PC-3 (cell line): ENCODE measurements at regions not wholly inside any gene's neighbourhood (a gene's known extent, or its start where the extent isn't known, plus 50 kb on each side); places are given as distances from the start of the nearest gene placed in this dataset.

Source experiments
- ATAC-seq: fragments of 200-7000 bp; cut with Tn5 transposase; 2 replicates; pipeline ENCODE4 v1.9.1; 2020; ENCODE audit warnings: mild to moderate bottlenecking, moderate library complexity
- BruUV-seq: library from RNA; stranded (reverse); fragments of 400-500 nt; replicated peaks from 2 replicates; lab custom pipeline; 2021; lab: Mats Ljungman, UMichigan
- CTCF ChIA-PET: fragments of 300-600 bp; sonication (Branson Sonifier 250); formaldehyde crosslinking; loops from one replicate; lab custom pipeline; 2022; ENCODE audit warnings: antibody characterized with exemption; lab: Charles Lee
- POLR2A ChIA-PET: fragments of 300-600 bp; sonication (Branson Sonifier 250); formaldehyde crosslinking; loops from one replicate; lab custom pipeline; 2022; ENCODE audit warnings: antibody characterized with exemption; ENCODE audit not compliant: unreplicated experiment; lab: Charles Lee
- DNase-seq: peaks from one replicate; pipeline ENCODE4 v3.0.0-alpha.2; 2015
- H2AFZ ChIP-seq: fragments of 300-600 bp; sonication (generic); 2 replicates; pipeline ENCODE4 v1.6.0; 2016; ENCODE audit warnings: antibody characterized with exemption, low read length
- H3F3A ChIP-seq: fragments of 300-600 bp; sonication (generic); one replicate; pipeline ENCODE4 v1.6.0; 2017; ENCODE audit warnings: antibody characterized with exemption, low read length, control low read depth, mild to moderate bottlenecking; ENCODE audit not compliant: unreplicated experiment
- H3K27ac ChIP-seq: fragments of 300-600 bp; sonication (generic); 2 replicates; pipeline ENCODE4 v1.5.1; 2016; ENCODE audit warnings: mild to moderate bottlenecking, low read length
- H3K27me3 ChIP-seq: fragments of 300-600 bp; sonication (generic); 2 replicates; pipeline ENCODE4 v1.6.1; 2016; ENCODE audit warnings: low read length, mixed read lengths
- H3K36me3 ChIP-seq: fragments of 300-600 bp; sonication (generic); 2 replicates; pipeline ENCODE4 v1.6.1; 2016; ENCODE audit warnings: low read depth, mixed run types, low read length, mixed read lengths
- H3K4me1 ChIP-seq: fragments of 300-600 bp; sonication (generic); 2 replicates; pipeline ENCODE4 v1.5.1; 2016; ENCODE audit warnings: low read length; ENCODE audit not compliant: insufficient read depth
- H3K4me2 ChIP-seq: fragments of 300-600 bp; sonication (generic); 2 replicates; pipeline ENCODE4 v1.6.0; 2016; ENCODE audit warnings: low read length
- H3K4me3 ChIP-seq: fragments of 300-600 bp; sonication (generic); 2 replicates; pipeline ENCODE4 v1.5.1; 2016; ENCODE audit warnings: mild to moderate bottlenecking, low read length, mixed read lengths
- H3K79me2 ChIP-seq: fragments of 300-600 bp; sonication (generic); 2 replicates; pipeline ENCODE4 v1.6.1; 2017; ENCODE audit warnings: low read length, mixed read lengths
- H3K9ac ChIP-seq: fragments of 300-600 bp; sonication (generic); 2 replicates; pipeline ENCODE4 v1.6.0; 2016; ENCODE audit warnings: mild to moderate bottlenecking, low read length
- H3K9me2 ChIP-seq: fragments of 300-600 bp; sonication (generic); replicated peaks from 2 replicates; pipeline ENCODE4 v1.6.1; 2016; ENCODE audit warnings: mixed run types, low read length, mixed read lengths
- H3K9me3 ChIP-seq: fragments of 300-600 bp; sonication (generic); 2 replicates; pipeline ENCODE4 v1.6.1; 2016; ENCODE audit warnings: low read length, mixed read lengths
- H4K20me1 ChIP-seq: fragments of 300-600 bp; sonication (generic); 2 replicates; pipeline ENCODE4 v1.6.1; 2016; ENCODE audit warnings: low read length, mixed read lengths
- EZH2 ChIP-seq: fragments of 300-600 bp; sonication (generic); IDR thresholded peaks from one replicate; pipeline ENCODE4 v1.6.1; 2017; ENCODE audit warnings: antibody characterized with exemption, mild to moderate bottlenecking, low read length; ENCODE audit not compliant: unreplicated experiment
- EZH2phosphoT487 ChIP-seq: fragments of 300-600 bp; sonication (generic); IDR thresholded peaks from 2 replicates; pipeline ENCODE4 v1.6.1; 2018; ENCODE audit warnings: mild to moderate bottlenecking, antibody characterized with exemption, low read length, borderline replicate concordance
- intact Hi-C: fragments of 100-400 bp; cut with micrococcal nuclease; formaldehyde crosslinking; loops from 2 replicates; pipeline ENCODE4 v1.9.0; 2023
- TF ChIP-seq, protein P1 (sequence below): fragments of 300-600 bp; sonication (generic); conservative IDR thresholded peaks from 2 replicates; pipeline ENCODE4 v1.5.1; 2017; ENCODE audit warnings: antibody characterized with exemption, low read depth, mild to moderate bottlenecking, low read length

DNA sequence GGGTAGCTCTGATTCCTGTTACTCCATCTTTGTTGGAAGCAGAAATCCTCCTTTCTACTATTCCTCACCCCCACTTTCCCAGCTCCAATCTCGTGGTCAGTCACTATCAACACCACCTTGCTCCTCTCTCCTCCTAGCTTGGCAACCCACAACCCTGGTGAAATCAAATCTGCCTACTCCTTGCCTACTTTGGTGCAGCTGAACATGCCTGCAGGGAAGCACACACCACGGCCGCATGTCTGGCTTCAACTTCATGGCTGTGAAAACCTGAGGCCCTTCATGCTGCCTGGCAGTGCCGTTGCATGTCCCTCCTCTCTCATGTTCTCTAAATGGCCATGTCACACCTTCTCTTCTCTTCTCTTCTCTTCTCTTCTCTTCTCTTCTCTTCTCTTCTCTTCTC lies 112.4 kb upstream of the FOXA2 start:
- intact Hi-C loops = no loop called here
- CTCF ChIA-PET = no interaction called here

DNA sequence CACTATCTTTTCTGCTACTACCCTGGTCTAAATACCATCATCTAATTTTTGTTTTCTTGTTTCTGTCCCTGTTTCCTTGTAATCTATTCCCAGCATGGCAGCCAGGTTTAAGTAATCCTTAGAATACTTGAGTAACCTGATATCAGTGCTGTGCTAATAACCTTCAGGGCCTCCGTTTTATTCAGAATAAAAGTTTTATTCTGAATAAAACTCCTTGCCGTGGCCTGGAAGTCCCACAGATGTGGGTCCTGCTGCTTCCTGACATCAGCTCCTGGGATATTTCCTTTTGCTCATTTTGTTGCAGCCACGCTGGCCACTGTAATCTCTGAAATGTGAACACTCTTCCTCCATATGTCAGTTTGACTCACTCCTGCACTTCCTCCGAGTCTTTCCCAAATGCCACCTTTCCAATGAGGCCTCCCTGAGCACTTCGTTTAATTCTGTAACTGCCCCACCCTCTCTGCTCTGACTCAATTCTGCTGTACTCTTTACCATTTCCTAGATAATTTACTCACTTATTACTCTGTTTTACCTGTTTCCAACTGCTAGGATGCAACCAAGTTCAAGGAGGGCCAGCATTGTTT lies 114.0 kb upstream of the FOXA2 start:
- Histone ChIP-seq H4K20me1 (no peaks in the 10 kb centered on the region), H3F3A (no peaks in the 10 kb centered on the region), H3K27ac (no peak overlapping the region), H2AFZ (no peak overlapping the region), H3K36me3 (no peaks in the 10 kb centered on the region), H3K4me3 (no peak overlapping the region), H3K4me2 (peak overlapping the region; percentile 5; the same call in 1 of the 2 replicates), H3K9me2 (no peaks in the 10 kb centered on the region), H3K79me2 (no peaks in the 10 kb centered on the region), H3K4me1 (peaks cover 12% of the 10 kb centered on the region; the same call in 1 of the 2 replicates), H3K27me3 (no peaks in the 10 kb centered on the region), H3K9me3 (no peaks in the 10 kb centered on the region), H3K9ac (no peak overlapping the region)
- ATAC-seq = no peak
- intact Hi-C loops = no loop called here
- CTCF ChIA-PET = no interaction called here
- TF ChIP-seq EZH2phosphoT487 (no peak), EZH2 (no peak)
- TF ChIP-seq, protein P1, sequence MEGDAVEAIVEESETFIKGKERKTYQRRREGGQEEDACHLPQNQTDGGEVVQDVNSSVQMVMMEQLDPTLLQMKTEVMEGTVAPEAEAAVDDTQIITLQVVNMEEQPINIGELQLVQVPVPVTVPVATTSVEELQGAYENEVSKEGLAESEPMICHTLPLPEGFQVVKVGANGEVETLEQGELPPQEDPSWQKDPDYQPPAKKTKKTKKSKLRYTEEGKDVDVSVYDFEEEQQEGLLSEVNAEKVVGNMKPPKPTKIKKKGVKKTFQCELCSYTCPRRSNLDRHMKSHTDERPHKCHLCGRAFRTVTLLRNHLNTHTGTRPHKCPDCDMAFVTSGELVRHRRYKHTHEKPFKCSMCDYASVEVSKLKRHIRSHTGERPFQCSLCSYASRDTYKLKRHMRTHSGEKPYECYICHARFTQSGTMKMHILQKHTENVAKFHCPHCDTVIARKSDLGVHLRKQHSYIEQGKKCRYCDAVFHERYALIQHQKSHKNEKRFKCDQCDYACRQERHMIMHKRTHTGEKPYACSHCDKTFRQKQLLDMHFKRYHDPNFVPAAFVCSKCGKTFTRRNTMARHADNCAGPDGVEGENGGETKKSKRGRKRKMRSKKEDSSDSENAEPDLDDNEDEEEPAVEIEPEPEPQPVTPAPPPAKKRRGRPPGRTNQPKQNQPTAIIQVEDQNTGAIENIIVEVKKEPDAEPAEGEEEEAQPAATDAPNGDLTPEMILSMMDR = no peak
- POLR2A ChIA-PET = no interaction called here
- DNase-seq = peak; percentile 76
- no TSS peak for BruUV-seq

More for the DNA sequence above, 112.4 kb upstream of the FOXA2 start:
- H3K4me2 ChIP-seq = no peak overlapping the region
- H2AFZ ChIP-seq = no peak overlapping the region
- no peak overlapping the region for H3K9ac ChIP-seq
- H4K20me1 ChIP-seq = no peaks in the 10 kb centered on the region
- no peak overlapping the region for H3K27ac ChIP-seq
- H3K9me2 ChIP-seq = no peaks in the 10 kb centered on the region
- H3F3A ChIP-seq = no peaks in the 10 kb centered on the region
- ATAC-seq (no peak), DNase-seq (no peak)
- H3K4me1 ChIP-seq = peaks cover 17% of the 10 kb centered on the region; the same call in 1 of the 2 replicates
- TF ChIP-seq EZH2 = no peak
- TF ChIP-seq, protein P1 = no peak
- TF ChIP-seq EZH2phosphoT487 = no peak
- no peaks in the 10 kb centered on the region for H3K9me3 ChIP-seq
- H3K4me3 ChIP-seq = no peak overlapping the region
- POLR2A ChIA-PET = no interaction called here
- no peaks in the 10 kb centered on the region for H3K27me3 ChIP-seq
- no TSS peak for BruUV-seq
- H3K79me2 ChIP-seq = no peaks in the 10 kb centered on the region
- no peaks in the 10 kb centered on the region for H3K36me3 ChIP-seq

DNA sequence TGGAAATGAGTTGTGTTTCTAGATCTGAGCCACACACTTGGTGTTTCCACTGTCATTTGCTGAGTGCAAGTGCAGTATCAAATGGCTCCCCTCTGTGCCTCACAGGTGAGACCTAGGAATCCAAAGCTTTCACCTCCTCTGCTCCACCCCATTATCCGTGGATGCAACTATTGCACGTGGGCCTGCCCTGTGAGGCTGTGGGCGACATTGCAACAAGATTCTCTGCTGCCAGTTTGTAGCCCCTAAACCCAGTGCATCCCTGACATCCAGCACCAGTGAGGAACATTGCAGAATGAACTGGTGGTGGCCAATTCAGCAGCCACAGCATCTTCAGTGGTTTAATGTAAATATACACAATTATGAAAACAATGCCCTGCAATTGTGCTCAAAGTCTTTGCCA lies 115.0 kb upstream of the FOXA2 start:
- BruUV-seq = no TSS peak
- Histone ChIP-seq H3K4me1 (peaks cover 12% of the 10 kb centered on the region; the same call in 1 of the 2 replicates), H3K9ac (no peak overlapping the region), H3K4me3 (no peak overlapping the region), H3K9me3 (no peaks in the 10 kb centered on the region), H4K20me1 (no peaks in the 10 kb centered on the region), H3F3A (no peaks in the 10 kb centered on the region), H3K36me3 (no peaks in the 10 kb centered on the region), H2AFZ (no peak overlapping the region), H3K4me2 (no peak overlapping the region), H3K9me2 (no peaks in the 10 kb centered on the region), H3K79me2 (no peaks in the 10 kb centered on the region), H3K27me3 (no peaks in the 10 kb centered on the region), H3K27ac (no peak overlapping the region)
- intact Hi-C loops = no loop called here
- no peak for ATAC-seq
- TF ChIP-seq, protein P1 = no peak
- TF ChIP-seq EZH2 (no peak), EZH2phosphoT487 (no peak)
- no peak for DNase-seq
- POLR2A ChIA-PET = no interaction called here
- CTCF ChIA-PET = no interaction called here
